GM18499 (cell line): ENCODE measurements at regions not wholly inside any gene's neighbourhood (a gene's known extent, or its start where the extent isn't known, plus 50 kb on each side); places are given as distances from the start of the nearest gene placed in this dataset.
"Not testable (repeated sequence)": the region's sequence is repeated elsewhere in the genome, so short reads cannot be mapped to it uniquely, and the experiment has no call there.

Experiments
- ATAC-seq: cut with Tn5 transposase; IDR thresholded peaks from one replicate; pipeline ENCODE4 v1.9.1; 2021; ENCODE audit warnings: moderate number of reproducible peaks; ENCODE audit not compliant: insufficient read depth, unreplicated experiment

DNA sequence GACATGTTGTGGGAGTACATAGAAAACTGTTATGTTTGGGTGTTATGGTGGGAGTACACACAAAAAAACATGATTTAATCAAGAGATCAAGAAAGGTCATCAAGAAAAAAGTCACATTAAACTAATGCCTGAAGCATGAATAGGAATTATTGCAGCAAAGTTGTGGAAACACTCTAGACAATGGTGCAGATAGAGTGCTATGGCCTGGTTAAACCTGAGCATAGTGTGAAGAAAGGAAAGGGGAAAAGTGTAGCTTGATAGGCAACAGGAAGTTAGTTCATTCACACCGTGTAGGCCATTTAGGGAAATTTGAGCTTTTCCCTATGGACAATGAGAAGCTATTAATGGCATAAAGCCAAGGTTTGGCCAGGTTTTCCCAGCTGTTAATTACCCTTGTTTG lies 162.1 kb upstream of the EMCN start:
- no peak for ATAC-seq

DNA sequence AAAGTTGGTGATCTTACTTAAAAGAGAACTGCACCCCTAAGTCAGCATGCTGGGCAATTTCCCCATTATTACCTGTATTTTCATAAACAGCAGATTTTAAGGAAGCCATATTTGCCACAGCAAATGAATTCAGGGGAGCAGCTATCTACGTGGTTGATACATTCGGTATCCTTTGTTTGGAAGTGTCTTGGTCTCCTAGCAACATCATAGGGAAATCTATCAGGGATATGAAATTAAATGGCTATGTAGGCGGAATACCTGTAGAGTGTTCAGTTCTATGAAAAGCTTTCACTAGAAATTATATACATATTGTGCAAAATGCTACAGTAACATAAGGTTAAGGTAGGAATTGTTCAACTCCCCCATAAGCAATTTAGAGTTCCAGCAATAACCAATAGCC lies 157.2 kb upstream of the EMCN start:
- ATAC-seq: no peak

DNA sequence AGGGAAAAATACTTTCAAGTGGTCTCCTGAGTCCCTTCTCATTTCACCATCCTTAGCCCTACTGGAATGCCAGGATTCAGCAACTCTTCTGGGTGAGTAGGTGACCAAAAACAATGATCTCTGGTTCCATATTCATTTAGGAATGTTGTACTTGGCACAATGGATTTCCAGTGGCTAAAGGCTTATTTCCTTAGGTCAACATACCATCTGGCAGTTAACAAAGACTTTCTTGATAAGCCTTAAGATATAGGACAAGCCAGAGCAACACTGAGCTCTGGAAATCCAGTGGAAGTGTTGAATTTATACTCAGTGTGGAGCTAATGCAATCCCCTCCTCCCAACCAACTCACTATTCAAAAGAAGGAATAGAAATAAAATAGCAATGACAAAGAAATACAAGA lies 139.4 kb upstream of the EMCN start:
- no peak for ATAC-seq

DNA sequence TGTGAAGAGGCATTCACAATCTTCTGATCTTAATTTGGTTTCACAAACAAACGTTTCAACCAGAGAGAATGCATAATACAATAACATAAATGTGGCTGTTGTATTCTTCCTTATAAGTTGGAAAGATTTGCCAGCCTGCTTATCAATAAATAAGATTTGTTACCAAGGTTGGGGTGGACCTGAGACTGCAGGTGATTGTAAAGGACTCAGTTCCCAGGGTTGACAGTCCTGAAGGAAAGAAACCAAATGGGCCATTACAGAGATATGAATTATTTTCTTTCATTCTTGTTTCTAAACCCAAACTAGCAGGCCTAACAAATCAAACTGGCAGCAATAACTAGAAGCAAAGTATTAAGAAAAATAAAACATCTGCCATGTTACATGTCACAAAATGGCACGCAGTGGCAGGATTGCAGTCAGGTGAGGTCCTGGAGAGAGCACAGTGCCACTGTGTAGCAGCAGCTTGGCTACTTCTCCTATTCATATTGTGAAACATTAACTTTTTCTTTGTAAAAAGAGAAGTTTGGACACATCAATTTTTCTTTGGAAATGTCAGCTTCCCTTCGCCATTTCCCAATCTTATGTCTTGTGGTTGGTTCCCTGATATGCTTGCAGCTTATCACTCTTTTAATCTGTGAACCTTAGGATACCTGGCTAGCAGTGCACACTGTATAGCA lies 133.8 kb upstream of the EMCN start:
- ATAC-seq: no peak

DNA sequence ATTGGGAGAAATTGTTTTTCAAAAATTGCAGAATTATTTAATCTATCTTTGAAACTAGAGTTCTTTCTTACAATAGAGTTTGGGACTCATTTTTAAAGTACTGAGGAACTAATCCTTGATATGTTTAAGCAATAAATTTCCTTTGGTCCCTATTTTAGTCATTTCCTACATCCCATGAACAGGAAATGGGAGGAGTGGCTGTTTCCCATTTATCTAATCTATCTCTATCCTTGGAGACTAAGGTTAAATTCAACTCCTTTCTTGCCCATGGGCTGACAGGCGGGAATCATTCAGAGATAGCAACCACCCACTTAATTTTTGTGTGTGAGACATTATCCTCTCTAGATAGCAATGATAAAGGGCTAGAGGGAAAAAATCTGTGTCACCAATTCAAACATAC lies 131.6 kb upstream of the EMCN start:
- no peak for ATAC-seq

DNA sequence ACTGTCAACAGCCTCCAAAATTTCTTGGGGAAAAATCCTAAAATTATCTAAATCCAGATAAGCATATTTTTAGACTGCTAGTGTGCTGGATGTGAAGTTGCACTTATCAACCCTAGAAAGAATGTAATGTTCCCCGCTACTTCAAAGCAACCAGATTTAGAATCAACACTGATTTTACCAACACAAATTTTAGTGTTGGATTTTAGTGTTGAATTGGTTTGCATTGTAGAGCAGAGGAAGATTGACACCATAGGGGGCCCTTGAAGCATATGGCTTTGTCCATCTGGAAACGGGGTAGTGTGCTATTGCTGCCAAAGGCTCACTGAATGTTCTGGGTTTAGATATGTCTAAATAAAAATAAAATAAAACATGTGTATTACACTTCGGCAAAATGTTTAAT lies 126.3 kb upstream of the EMCN start:
- ATAC-seq: no peak

DNA sequence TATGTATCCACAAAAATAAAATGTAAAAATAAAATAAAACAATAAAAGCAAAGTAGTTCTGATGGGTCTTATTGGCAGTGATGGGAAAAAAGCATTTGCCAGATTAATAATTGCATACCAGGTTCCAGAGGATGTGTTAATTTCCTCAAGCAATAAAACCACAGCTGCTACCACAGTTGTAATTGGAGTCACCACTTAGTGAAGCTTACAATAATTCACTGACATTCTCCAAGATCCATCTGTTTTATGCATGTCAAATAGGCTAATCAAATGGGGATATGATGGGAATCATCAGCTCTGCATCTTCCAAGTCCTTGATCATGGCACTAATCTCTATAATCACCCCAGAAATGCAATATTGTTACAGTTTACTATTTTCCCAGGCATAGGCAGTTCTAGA lies 123.5 kb upstream of the EMCN start:
- no peak for ATAC-seq

DNA sequence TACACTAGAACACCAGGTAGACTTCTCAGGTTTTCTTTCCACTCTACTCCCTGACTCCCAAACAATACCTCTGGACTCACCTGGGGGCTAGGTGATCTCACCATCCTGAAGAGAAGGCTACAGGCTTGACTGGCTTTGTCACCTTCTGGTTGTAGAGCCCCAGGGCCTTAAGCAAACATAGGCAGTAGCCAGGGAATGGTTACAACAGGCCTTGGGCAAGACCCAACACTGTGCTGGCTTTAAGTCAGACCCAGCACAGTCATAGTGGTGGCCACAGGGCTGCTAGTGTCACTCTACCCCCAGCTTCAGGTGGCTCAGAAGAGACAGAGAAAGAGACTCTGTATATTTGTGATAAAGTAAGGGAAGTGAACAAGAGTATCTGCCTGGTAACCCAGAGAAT lies 118.1 kb upstream of the EMCN start:
- no peak for ATAC-seq

DNA sequence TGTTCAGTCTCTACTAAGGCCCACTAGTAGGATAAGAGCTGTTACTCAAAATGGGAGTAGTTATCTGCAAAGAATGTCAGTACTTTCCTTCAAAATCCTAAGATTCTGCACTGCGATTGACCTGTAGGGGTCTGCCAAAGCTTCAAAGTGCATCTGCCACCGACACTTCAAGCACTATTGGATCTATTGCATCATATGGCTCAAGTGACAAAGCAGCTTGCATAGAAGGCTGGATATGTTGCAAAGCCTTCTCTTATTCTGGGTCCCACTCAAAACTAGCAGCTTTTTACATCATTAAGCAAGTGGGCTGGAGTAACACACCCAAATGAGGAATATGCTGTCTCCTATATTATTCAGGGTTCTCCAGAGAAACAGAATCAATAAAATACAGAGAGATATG lies 115.4 kb upstream of the EMCN start:
- no peak for ATAC-seq

DNA sequence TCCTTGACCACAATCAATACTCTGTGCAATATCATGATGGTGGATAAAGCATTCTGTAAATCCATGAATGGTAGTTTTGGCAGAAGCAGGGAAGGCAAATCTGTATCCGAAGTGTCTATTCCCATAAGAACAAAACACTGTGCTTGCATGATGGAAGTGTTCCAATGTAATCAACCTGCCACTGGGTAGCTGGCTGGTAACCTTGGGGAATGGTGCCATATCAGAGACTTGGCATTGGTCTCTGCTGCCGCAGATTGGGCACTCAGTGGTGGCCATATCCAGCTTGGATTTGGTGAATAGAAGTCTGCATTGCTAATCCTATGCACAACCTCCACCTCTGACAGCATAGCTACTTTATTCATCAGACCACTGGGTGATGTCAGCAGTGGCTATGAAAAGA lies 114.3 kb upstream of the EMCN start:
- ATAC-seq: no peak

DNA sequence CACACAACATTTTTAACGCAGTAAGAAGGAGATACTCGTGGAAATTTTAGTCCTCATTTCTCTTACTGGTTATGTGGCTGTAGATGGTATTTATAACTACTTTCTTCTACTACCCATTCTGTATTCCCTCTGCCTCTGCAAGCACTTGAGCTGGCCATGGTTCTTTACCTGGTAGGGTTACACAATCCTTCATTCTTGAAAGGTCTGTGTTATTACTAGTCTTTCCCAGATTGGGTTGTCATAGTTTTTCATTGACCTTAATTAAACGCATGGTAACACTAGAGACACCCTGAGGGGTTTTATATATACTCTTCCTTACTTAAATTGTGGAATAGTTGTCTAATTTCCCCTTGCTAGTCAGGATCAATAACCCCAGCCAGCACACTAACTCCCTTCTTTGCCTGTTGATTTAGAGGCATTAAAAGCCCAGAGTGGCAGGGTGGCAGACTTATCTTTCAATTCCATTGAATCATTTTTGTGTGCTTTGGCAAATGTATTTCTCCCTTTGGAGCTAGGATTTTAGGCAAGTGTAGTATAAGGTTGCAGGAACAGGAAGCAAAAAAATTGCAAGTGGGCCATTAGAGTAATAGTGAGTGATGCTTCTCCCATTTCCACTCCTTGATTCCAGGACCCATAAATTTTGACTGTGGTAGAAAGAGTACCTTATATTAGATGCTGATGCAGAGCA lies 113.6 kb upstream of the EMCN start:
- ATAC-seq: no peak

DNA sequence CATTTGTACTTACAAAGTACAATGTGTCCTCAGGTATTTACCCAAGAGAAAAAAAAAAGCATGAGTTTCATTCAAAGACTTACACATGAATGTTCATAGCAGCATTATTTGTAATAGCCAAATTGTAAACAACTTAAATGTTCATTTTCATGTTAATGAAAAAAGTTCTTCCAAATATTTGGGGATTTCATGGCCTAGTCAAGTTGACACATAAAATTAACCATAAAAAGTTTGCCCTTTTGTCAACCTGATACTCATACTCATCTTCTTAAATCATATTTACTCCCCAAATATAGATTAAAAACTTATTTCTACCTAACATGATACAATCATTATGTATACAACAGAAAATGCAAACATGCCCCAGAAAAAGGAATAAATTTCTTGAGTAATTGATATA lies 112.5 kb upstream of the EMCN start:
- no peak for ATAC-seq

DNA sequence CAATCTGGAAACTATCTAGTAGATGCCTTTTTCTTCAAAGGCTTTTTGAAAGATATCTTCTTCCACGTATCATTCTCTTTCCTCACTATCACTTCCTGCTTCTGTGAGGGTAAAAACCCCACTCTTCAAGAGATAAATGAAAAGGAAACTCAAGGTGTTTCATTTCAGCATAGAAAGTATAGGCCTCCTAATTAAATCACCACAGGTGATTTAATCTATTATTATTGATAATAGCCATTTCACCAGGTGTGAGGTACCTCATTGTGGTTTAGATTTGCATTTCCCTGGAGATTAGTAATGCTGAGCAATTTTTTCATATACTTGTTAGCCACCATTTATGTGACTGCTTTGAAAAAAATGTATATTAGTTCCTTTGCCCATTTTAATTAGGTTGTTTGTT lies 92.0 kb upstream of the EMCN start:
- no peak for ATAC-seq

DNA sequence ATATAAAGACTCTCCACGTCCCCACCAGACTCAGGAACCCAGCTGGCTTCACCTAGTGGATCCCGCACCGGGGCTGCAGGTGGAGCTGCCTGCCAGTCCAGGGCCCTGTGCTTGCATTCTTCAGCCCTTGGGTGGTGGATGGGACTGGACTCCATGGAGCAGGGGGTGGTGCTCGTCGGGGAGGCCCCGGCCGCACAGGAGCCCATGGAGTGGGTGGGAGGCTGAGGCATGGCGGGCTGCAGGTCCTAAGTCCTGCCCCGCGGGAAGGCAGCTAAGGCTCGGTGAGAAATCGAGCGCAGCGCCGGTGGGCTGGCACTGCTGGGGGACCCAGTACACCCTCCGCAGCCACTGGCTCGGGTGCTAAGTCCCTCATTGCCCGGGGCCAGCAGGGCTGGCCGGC lies 90.8 kb upstream of the EMCN start:
- ATAC-seq: not testable (repeated sequence)

DNA sequence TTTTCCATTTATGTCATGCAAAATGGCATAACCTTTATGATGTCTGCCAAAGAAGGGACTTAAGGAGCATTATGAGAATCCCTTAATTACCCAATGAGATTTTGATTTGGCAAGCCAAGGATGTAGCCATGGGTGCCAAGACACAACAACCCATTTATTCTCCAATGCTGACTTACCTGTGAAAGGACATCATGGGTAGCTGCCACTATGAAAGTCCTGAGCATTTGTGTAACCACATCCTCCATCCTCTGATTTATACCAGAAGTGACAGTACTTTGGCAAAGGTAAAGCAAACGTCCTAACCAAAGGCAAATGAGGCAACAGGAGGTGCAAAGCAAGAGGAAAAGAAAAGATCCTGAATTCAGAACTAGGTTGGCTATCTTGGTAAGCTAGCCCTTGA lies 87.3 kb upstream of the EMCN start:
- ATAC-seq: no peak

DNA sequence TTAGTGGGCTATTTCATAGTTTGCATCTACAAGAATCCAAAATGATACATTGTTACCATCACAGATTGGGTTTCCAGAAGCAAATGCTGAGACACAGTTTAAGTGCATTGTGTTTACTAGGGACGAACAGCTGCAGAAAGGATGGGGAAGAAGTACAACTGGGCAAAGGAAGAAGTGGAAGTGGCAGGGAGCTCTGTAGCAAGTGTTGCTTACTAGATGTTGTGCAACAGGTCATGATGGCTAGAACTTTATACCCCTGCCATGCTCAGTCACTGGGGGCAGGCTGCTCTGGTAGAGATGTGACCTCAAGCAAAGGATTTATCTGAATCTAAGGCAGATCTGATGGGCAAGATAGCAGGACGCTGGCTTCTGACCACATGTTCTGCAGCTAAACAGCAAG lies 76.1 kb upstream of the EMCN start:
- ATAC-seq: no peak

DNA sequence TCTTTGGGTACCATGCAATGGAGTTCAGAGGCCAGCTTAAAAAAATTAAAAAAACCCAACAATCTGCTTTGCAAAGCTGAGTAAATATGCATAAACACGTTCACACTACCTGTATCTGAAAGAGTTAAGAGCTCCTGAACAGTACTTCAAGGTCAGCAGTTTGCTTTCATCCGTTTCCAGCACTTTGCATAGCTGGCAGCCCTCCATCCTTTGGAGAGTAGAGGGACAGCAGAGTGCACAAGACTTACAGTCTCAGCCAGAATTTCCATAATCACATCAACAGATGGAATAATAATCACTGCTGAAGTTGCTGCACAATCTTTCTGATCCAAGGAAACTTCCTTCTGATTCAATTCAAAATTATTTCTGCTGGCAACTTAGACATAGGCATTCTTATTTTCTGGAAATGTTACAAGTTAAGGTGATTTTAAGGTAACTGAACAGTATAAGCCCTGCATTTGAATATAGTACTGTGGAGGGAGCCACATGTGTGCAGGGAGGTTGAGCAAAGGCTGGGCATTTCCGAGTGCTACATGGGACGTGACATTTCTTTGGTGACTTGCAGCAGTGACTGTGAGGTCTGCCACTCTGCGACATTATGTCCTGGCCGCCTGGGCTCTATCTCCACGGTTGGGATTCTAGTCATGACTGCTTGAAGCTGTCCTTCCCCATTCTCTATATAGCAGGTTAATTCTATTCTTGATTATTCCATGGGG lies 73.5 kb upstream of the EMCN start:
- no peak for ATAC-seq

DNA sequence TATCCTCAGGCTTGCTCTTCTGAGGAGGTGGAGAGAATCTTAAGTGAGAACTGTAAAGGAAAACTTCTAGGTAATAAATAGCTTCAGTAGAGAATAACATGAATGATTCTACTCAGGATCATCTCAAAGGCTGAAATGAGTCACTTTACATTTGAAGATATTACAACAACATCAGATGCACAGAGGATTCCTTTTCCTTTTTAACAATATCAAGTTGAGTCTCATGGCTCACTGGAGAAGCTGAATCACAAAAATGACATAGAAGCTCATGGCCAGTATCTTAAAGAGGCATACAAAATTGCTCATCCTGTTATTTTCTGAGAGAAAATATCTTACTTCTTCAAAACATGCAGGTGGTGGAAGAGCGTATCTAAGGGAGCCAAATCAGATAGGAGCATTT lies 72.5 kb upstream of the EMCN start:
- ATAC-seq: no peak

DNA sequence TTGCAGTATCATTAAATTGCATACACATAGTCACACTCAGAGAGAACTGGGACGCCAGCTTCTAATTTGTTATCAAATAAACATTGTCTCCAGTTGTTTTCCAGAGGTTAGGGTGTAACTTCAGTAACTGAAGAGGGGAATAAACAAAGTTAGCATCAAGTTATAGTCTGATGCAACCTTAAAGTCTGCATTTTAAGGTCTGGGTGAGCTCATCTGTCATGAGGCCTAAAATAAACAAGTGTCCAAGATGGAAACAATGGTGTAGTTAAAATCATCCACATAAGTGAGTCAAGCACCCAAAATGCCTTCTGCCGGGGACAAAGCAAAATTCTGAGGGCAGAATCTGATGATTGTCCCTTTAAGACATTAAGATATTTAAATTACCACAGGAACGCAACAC lies 70.3 kb upstream of the EMCN start:
- ATAC-seq: no peak

DNA sequence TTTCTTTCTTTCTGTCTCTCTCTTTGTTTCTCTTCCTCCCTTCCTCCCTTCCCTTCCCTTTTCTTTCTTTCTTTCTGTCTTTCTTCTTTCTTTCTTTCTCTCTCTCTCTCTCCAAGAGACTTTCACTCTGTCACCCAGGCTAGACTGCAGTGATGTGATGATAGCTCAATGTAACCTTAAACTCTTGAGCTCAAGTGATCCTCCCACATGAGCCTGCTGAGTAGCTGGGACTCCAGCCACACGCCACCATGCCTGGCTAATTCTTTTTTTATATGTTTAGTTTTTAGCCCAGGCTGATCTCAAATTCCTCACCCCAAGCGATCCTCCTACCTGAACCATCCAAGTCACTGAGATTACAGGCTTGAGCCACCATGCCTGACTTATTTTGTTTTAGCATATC lies 64.3 kb upstream of the EMCN start:
- ATAC-seq: no peak

DNA sequence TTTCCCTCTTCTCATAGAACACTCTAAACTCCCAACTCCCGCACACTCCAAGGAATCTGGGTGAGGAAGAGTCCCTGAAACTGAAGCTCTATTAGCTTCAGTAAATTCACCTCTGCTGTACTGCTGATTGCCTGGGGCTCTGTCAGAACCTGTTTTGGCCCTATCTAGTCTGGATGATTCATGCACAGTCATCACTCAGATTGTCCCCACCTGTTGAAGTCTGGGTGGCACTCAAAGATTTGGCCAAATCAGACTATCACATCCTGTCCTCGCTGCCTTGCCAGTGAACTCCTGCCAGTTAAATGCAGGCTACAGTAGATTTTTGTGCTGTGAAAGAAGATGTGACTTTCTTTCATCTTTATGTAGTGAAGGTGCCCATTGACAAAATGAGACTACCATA lies 63.5 kb upstream of the EMCN start:
- ATAC-seq: no peak

DNA sequence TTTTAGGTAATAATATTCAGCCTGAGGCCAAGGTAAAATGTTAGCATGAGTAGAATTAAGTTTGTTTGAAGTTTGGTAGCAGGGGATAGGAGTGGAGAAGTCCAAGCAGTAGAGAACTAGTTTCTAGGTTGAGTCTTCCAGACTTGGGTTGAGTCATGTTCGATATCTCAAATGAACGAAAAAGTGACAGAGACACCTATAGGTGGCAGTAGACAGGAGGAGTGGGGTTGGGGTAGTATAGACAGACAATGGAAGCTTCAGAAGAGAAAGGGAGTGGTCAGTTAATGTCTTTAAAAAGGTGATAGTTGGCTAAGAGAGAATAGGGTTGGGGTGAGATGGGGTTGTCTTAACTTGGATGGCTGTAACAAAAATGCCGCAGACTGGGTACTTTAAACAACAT lies 58.7 kb upstream of the EMCN start:
- no peak for ATAC-seq
